Astrocyte (in vitro differentiated cells and primary cell): ENCODE measurements at regions not wholly inside any gene's neighbourhood (a gene's known extent, or its start where the extent isn't known, plus 50 kb on each side); places are given as distances from the start of the nearest gene placed in this dataset.

ENCODE experiments used
- DNase-seq: peaks from one replicate; pipeline ENCODE4 v3.0.0-alpha.2; 2010; ENCODE audit warnings: low read depth
- FAIRE-seq: peaks from 2 replicates; lab custom pipeline; 2011; peaks lifted over from hg19 to GRCh38; lab: Jason Lieb, UNC
- H2AFZ ChIP-seq: 2 replicates; pipeline ENCODE4 v1.6.0; 2012; ENCODE audit warnings: low read depth, low read length, inconsistent platforms
- H3K27ac ChIP-seq: 2 replicates; pipeline ENCODE4 v1.5.1; 2011; ENCODE audit warnings: low read depth, low read length, inconsistent platforms
- H3K27me3 ChIP-seq: 2 replicates; pipeline ENCODE4 v1.6.0; 2011; ENCODE audit warnings: low read length, inconsistent platforms; ENCODE audit not compliant: insufficient read depth
- H3K36me3 ChIP-seq: 2 replicates; pipeline ENCODE4 v1.5.1; 2011; ENCODE audit warnings: low read length, inconsistent platforms; ENCODE audit not compliant: insufficient read depth
- H3K4me1 ChIP-seq: 2 replicates; pipeline ENCODE4 v1.5.1; 2011; ENCODE audit warnings: low read length, inconsistent platforms; ENCODE audit not compliant: insufficient read depth
- H3K4me2 ChIP-seq: 2 replicates; pipeline ENCODE4 v1.6.0; 2012; ENCODE audit warnings: low read length, inconsistent platforms
- H3K4me3 ChIP-seq: 2 replicates; pipeline ENCODE4 v1.5.1; 2011; ENCODE audit warnings: low read depth, mild to moderate bottlenecking, low read length, inconsistent platforms; ENCODE audit not compliant: insufficient read depth
- H3K79me2 ChIP-seq: 2 replicates; pipeline ENCODE4 v1.6.0; 2012; ENCODE audit warnings: mild to moderate bottlenecking, low read length, inconsistent platforms; ENCODE audit not compliant: insufficient read depth
- H3K9ac ChIP-seq: 2 replicates; pipeline ENCODE4 v1.6.0; 2012; ENCODE audit warnings: mild to moderate bottlenecking, low read length, inconsistent platforms
- H3K9me3 ChIP-seq: 2 replicates; pipeline ENCODE4 v1.5.1; 2012; ENCODE audit warnings: low read depth, mild to moderate bottlenecking, low read length, inconsistent platforms; ENCODE audit not compliant: insufficient read depth
- H4K20me1 ChIP-seq: 2 replicates; pipeline ENCODE4 v1.6.0; 2012; ENCODE audit warnings: low read length, inconsistent platforms; ENCODE audit not compliant: insufficient read depth
- H3K27ac Mint-ChIP-seq: one replicate; pipeline ENCODE4 v1.8.0; 2021; ENCODE audit warnings: mild to moderate bottlenecking, mixed read lengths; ENCODE audit not compliant: unreplicated experiment
- H3K27me3 Mint-ChIP-seq: one replicate; pipeline ENCODE4 v1.8.0; 2021; ENCODE audit warnings: low read depth, mixed read lengths; ENCODE audit not compliant: unreplicated experiment
- H3K36me3 Mint-ChIP-seq: one replicate; pipeline ENCODE4 v1.8.0; 2021; ENCODE audit warnings: low read depth, mixed read lengths; ENCODE audit not compliant: unreplicated experiment
- H3K4me1 Mint-ChIP-seq: one replicate; pipeline ENCODE4 v1.8.0; 2021; ENCODE audit warnings: low read depth, mixed read lengths; ENCODE audit not compliant: unreplicated experiment
- H3K4me3 Mint-ChIP-seq: one replicate; pipeline ENCODE4 v1.8.0; 2021; ENCODE audit warnings: mild to moderate bottlenecking, moderate library complexity, mixed read lengths; ENCODE audit not compliant: unreplicated experiment
- H3K9me3 Mint-ChIP-seq: one replicate; pipeline ENCODE4 v1.8.0; 2021; ENCODE audit warnings: mild to moderate bottlenecking, mixed read lengths; ENCODE audit not compliant: unreplicated experiment
- CTCF ChIP-seq: IDR thresholded peaks from 2 replicates; pipeline ENCODE4 v1.5.1; 2011; ENCODE audit warnings: low read depth, mild to moderate bottlenecking, inconsistent platforms, low read length, moderate library complexity; ENCODE audit not compliant: insufficient read depth
- EZH2 ChIP-seq: IDR thresholded peaks from 2 replicates; pipeline ENCODE4 v1.6.1; 2012; ENCODE audit warnings: mild to moderate bottlenecking, low read length, inconsistent platforms; ENCODE audit not compliant: insufficient read depth

GRCh38 chr6:134527108-134527787 lies 209.3 kb upstream of the SGK1 start:
- Mint-ChIP-seq H3K9me3 (peaks cover 3% of the 10 kb centered on the region), H3K4me3 (no peak overlapping the region), H3K27ac (no peak overlapping the region), H3K4me1 (peaks cover 24% of the 10 kb centered on the region), H3K27me3 (no peaks in the 10 kb centered on the region), H3K36me3 (peaks cover 2% of the 10 kb centered on the region)
- no peak overlapping the region for H2AFZ ChIP-seq
- TF ChIP-seq CTCF (no peak), EZH2 (no peak)
- H3K27ac ChIP-seq: no peak overlapping the region
- H3K79me2 ChIP-seq: no peaks in the 10 kb centered on the region
- FAIRE-seq (no peak), DNase-seq (no peak)
- H3K27me3 ChIP-seq: no peaks in the 10 kb centered on the region
- H3K9me3 ChIP-seq: no peaks in the 10 kb centered on the region
- H3K4me3 ChIP-seq: no peak overlapping the region
- H3K4me2 ChIP-seq: no peak overlapping the region
- no peaks in the 10 kb centered on the region for H4K20me1 ChIP-seq
- no peaks in the 10 kb centered on the region for H3K36me3 ChIP-seq
- no peaks in the 10 kb centered on the region for H3K4me1 ChIP-seq
- H3K9ac ChIP-seq: no peak overlapping the region

- Histone ChIP-seq H3K27me3 (no peaks in the 10 kb centered on the region), H3K79me2 (no peaks in the 10 kb centered on the region), H3K9me3 (no peaks in the 10 kb centered on the region), H3K4me1 (peaks cover 1% of the 10 kb centered on the region), H3K36me3 (no peaks in the 10 kb centered on the region), H3K4me2 (no peak overlapping the region), H3K27ac (no peak overlapping the region), H2AFZ (no peak overlapping the region), H3K9ac (no peak overlapping the region), H3K4me3 (no peak overlapping the region), H4K20me1 (no peaks in the 10 kb centered on the region)
- Mint-ChIP-seq H3K4me1 (peaks cover 25% of the 10 kb centered on the region), H3K36me3 (peaks cover 2% of the 10 kb centered on the region), H3K9me3 (peaks cover 3% of the 10 kb centered on the region), H3K27ac (peak overlapping the region; percentile 28), H3K27me3 (no peaks in the 10 kb centered on the region), H3K4me3 (no peak overlapping the region)
- DNase-seq (no peak), FAIRE-seq (no peak)
- TF ChIP-seq EZH2 (no peak), CTCF (no peak)
Measured at GRCh38 chr6:134525190-134525868, 207.4 kb upstream of the SGK1 start.
